Stomach smooth muscle (tissue), 2 donors: ENCODE measurements at regions not wholly inside any gene's neighbourhood (a gene's known extent, or its start where the extent isn't known, plus 50 kb on each side); places are given as distances from the start of the nearest gene placed in this dataset.

ENCODE experiments used
- H3K27ac ChIP-seq: one replicate; pipeline ENCODE4 v1.7.0; 2013; ENCODE audit warnings: mild to moderate bottlenecking, low read length, inconsistent platforms
- H3K27me3 ChIP-seq, 2 donors: one replicate each; pipeline ENCODE4 v1.7.0; 2013; ENCODE audit warnings: low read length in 2 of 2; ENCODE audit not compliant: insufficient read depth in 2 of 2, control insufficient read depth in 1 of 2
- H3K36me3 ChIP-seq, 2 donors: one replicate each; pipeline ENCODE4 v1.7.0; 2013; ENCODE audit warnings: low read length in 2 of 2; ENCODE audit not compliant: control insufficient read depth in 2 of 2, insufficient read depth in 2 of 2
- H3K4me1 ChIP-seq: one replicate; pipeline ENCODE4 v1.7.0; 2013; ENCODE audit warnings: low read length; ENCODE audit not compliant: control insufficient read depth, insufficient read depth
- H3K4me3 ChIP-seq, 2 donors: one replicate each; pipeline ENCODE4 v1.7.0; 2013; ENCODE audit warnings: low read length in 2 of 2
- H3K9ac ChIP-seq, 2 donors: one replicate each; pipeline ENCODE4 v1.7.0; 2013; ENCODE audit warnings: low read length in 2 of 2, mild to moderate bottlenecking in 1 of 2
- H3K9me3 ChIP-seq, 2 donors: one replicate each; pipeline ENCODE4 v1.7.0; 2013; ENCODE audit warnings: low read length in 2 of 2; ENCODE audit not compliant: control insufficient read depth in 2 of 2
- donor health status: healthy.
- donor health status: Pancreatic carcinoma.

DNA sequence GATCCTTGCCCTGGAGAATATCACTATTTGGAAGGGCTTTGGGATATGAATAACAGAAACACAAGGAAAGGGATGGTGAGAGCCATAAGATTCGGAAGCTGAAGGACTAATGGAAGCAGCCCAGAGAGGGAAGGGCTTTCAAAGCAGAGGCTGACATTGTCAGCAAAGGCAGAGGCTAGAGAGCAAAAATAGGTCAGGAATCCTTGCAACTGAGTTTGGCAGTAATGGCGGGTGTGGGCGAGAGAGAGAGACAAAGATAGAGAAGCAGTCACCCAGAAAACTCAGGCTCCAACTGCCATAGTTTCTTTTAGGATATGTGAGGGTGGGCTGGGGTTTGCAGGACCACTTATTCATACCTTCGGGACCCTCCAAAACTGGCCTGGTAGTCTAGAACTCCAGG, 248.6 kb downstream of the OPA1 start:
- no peaks in the 10 kb centered on the region for H3K9me3 ChIP-seq
- no peak overlapping the region for H3K4me3 ChIP-seq
- no peak overlapping the region for H3K27ac ChIP-seq
- peaks cover 0 to 2% of the 10 kb centered on the region in 2 donors for H3K27me3 ChIP-seq
- H3K9ac ChIP-seq: no peak overlapping the region
- peaks cover 5% of the 10 kb centered on the region for H3K4me1 ChIP-seq
- H3K36me3 ChIP-seq: no peaks in the 10 kb centered on the region

DNA sequence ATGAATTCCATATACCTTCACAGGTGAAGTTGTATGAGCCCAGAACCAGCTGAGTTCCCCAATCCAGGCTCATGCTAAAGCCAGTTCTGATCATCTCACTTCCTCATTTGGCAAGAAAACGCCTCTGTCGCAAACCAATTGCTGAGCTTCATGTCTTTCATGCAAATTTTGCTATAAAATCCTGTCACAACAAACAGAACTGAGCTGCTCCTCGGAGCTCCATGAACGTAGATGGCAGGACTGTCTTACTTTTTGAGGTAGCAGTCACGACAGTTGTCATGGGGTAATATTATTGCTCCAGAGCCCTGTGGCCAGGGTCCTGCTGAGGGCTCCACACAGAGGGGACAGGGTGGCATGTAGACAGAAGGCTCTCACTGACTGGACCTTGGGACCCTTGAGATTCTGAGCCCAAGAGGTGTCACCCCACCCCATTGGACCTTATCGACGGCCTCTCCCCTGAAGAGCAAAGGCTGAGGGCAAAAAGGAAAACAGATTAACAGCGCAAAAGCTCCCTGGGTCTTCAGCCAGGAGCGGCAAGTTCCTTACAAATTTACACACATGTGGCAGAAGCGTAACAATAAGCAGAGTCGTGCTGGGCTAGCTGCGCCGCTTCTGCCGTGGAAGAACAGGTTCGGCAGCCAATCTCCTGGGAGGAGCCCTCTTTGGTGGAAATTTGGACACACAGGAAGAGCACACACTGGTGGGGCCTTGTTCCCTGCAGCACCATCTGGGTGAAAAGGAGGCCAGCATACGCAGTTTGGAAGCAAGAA, 249.2 kb downstream of the OPA1 start:
- peaks cover 0 to 2% of the 10 kb centered on the region in 2 donors for H3K27me3 ChIP-seq
- no peak overlapping the region for H3K4me3 ChIP-seq
- H3K9me3 ChIP-seq: no peaks in the 10 kb centered on the region
- peaks cover 5% of the 10 kb centered on the region for H3K4me1 ChIP-seq
- no peak overlapping the region for H3K9ac ChIP-seq
- no peaks in the 10 kb centered on the region for H3K36me3 ChIP-seq
- H3K27ac ChIP-seq: no peak overlapping the region

DNA sequence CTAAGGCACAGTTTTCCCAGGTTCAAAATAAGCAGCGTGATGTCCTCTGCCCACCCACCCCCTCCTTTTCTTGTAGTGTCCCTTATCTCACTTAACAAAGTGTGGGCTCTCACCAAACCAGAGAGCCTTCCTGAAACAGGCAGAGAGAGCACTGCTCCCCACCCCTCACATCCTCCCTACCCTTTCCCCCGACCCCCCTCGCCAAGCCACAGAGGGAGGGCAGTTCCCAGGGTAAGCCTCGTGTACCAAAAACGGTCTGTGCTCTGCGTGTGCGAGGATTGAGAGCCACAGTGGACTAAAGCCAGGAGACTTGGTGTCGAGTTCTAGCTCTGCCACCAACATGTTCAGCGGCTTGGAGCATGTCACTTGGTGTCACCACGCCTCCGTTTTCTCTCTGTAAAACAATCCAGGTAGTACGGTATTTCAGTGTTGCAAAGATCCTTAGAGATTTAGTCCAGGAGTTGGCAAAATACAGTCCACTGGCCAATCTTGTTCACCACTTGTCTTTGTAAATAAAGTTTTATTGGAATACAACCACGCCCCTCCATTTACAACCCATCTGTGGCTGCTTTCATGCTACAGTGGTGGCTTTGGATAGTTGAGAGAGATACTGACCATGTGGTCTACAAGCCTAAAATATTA, 249.9 kb downstream of the OPA1 start:
- Histone ChIP-seq H3K27me3 (no peaks in the 10 kb centered on the region), H3K9ac (no peak overlapping the region), H3K4me1 (peaks cover 5% of the 10 kb centered on the region), H3K4me3 (no peak overlapping the region), H3K9me3 (no peaks in the 10 kb centered on the region), H3K27ac (no peak overlapping the region), H3K36me3 (no peaks in the 10 kb centered on the region)

GRCh38 chr3:193843474-193844301, 250.7 kb downstream of the OPA1 start:
- Histone ChIP-seq H3K27ac (no peak overlapping the region), H3K4me3 (no peak overlapping the region), H3K9me3 (no peaks in the 10 kb centered on the region), H3K27me3 (no peaks in the 10 kb centered on the region), H3K4me1 (peaks cover 5% of the 10 kb centered on the region), H3K36me3 (no peaks in the 10 kb centered on the region), H3K9ac (no peak overlapping the region)

GRCh38 chr3:193844472-193844871, 251.5 kb downstream of the OPA1 start:
- no peaks in the 10 kb centered on the region for H3K9me3 ChIP-seq
- H3K4me1 ChIP-seq: peaks cover 5% of the 10 kb centered on the region
- H3K27ac ChIP-seq: no peak overlapping the region
- H3K9ac ChIP-seq: no peak overlapping the region
- no peaks in the 10 kb centered on the region for H3K36me3 ChIP-seq
- H3K4me3 ChIP-seq: no peak overlapping the region
- no peaks in the 10 kb centered on the region for H3K27me3 ChIP-seq

GRCh38 chr3:193845144-193845543, 252.1 kb downstream of the OPA1 start:
- Histone ChIP-seq H3K4me3 (no peak overlapping the region), H3K27ac (no peak overlapping the region), H3K4me1 (peaks cover 5% of the 10 kb centered on the region), H3K9ac (no peak overlapping the region), H3K9me3 (no peaks in the 10 kb centered on the region), H3K27me3 (no peaks in the 10 kb centered on the region), H3K36me3 (no peaks in the 10 kb centered on the region)

DNA sequence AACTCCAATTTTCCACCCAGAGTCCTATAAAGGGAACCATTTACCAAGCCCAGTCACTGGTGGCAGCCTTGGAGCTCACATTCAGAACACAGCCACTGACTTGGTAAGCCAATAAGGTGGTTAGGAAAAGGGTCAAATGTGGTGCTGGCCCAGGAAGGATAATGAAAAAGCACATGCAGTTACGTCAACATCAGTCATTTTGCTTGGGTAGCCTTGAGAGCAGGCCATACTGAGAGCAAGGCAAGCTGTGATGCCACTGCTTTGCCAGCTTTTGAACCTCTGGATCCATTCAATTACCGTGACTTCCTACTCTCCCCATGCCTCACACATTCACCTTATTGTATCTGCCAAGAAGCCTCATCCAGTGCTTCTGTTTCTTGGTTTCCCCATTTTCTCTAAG, 253.6 kb downstream of the OPA1 start:
- Histone ChIP-seq H3K9me3 (no peaks in the 10 kb centered on the region), H3K36me3 (no peaks in the 10 kb centered on the region), H3K9ac (no peak overlapping the region), H3K4me1 (peaks cover 5% of the 10 kb centered on the region), H3K4me3 (no peak overlapping the region), H3K27ac (no peak overlapping the region), H3K27me3 (no peaks in the 10 kb centered on the region)

DNA sequence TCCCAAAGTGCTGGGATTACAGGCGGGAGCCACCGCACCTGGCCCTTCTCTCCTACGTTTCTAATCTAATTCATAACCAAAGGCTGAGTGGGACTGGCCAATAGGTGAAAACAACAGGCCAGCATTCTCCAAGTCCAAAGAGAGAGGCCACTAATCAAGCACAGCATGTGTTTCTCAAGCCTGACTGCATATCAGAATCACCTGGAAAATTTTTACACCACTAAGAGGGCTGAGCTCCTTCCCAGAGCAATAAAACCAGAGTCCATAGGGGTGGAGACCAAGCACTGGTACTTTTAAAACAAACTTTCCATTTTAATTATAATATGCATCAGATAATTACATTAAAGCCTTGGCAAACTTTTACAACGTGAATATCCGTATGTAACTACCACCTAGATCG, 254.4 kb downstream of the OPA1 start:
- no peaks in the 10 kb centered on the region for H3K36me3 ChIP-seq
- H3K4me1 ChIP-seq: peaks cover 4% of the 10 kb centered on the region
- no peaks in the 10 kb centered on the region for H3K27me3 ChIP-seq
- H3K9ac ChIP-seq: no peak overlapping the region
- no peak overlapping the region for H3K4me3 ChIP-seq
- no peaks in the 10 kb centered on the region for H3K9me3 ChIP-seq
- H3K27ac ChIP-seq: no peak overlapping the region

GRCh38 chr3:193848547-193848946, 255.5 kb downstream of the OPA1 start:
- H3K9me3 ChIP-seq: no peaks in the 10 kb centered on the region
- H3K36me3 ChIP-seq: no peaks in the 10 kb centered on the region
- no peak overlapping the region for H3K4me3 ChIP-seq
- no peaks in the 10 kb centered on the region for H3K27me3 ChIP-seq
- no peak overlapping the region for H3K9ac ChIP-seq
- peaks cover 4% of the 10 kb centered on the region for H3K4me1 ChIP-seq
- no peak overlapping the region for H3K27ac ChIP-seq

DNA sequence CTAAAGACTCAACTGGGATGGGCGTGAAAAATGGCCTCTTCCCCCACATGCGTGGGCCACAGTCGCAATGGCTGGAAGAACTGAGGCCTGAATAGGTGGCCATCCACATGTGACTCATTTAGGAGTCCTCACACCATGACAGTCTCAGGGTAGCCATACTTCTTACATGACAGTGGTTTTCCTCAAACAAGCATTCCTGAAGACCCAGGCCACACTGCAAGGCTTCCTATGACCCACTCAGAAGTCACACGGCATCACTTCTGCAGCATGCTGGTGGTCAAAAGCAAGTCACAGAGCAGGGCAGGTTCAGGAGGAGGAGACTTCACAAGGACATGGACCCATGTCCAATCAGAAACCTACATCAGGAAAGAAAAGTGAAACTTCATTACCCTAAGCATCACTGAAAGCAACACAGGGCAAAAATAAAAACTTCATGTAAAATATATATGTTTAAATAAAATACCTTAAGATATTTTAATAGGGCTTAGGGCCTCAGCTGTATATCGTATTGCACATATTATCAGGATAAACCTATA, 257.1 kb downstream of the OPA1 start:
- Histone ChIP-seq H3K27me3 (no peaks in the 10 kb centered on the region), H3K9me3 (no peaks in the 10 kb centered on the region), H3K36me3 (no peaks in the 10 kb centered on the region), H3K9ac (no peak overlapping the region), H3K4me3 (no peak overlapping the region), H3K27ac (no peak overlapping the region), H3K4me1 (peaks cover 4% of the 10 kb centered on the region)
